ENCODE measurements at regions not wholly inside any gene's neighbourhood (a gene's known extent, or its start where the extent isn't known, plus 50 kb on each side); places are given as distances from the start of the nearest gene placed in this dataset.

- no TSS peak for BruUV-seq (replicated peaks)
- H3K4me1 ChIP-seq (replicated peaks in 1 of 2; ENCODE audit: control insufficient read depth in 2 of 2, insufficient read depth in 2 of 2, low read length in 2 of 2): no peaks in the 10 kb centered on the region
- no peaks in the 10 kb centered on the region for H4K20me1 ChIP-seq (replicated peaks; ENCODE audit: control insufficient read depth, insufficient read depth, low read length)
- no peaks in the 10 kb centered on the region for H3K27me3 ChIP-seq (ENCODE audit: control insufficient read depth in 2 of 2, insufficient read depth in 2 of 2, low read length in 2 of 2)
- H3K9me3 ChIP-seq (replicated peaks; ENCODE audit: control insufficient read depth, insufficient read depth, low read depth, low read length): no peaks in the 10 kb centered on the region
- no peaks in the 10 kb centered on the region for H3K79me2 ChIP-seq (ENCODE audit: control insufficient read depth, insufficient read depth, low read length)
- ChIA-PET CTCF (ENCODE audit: low intra/inter-chr PET ratio) (no interaction called here), POLR2A (no interaction called here)
- no peaks in the 10 kb centered on the region for H3K36me3 ChIP-seq (ENCODE audit: control insufficient read depth, insufficient read depth, low read length)
- no peaks in the 10 kb centered on the region for H3K9me1 ChIP-seq (ENCODE audit: control insufficient read depth, insufficient read depth, low read length)
- intact Hi-C loops (cut with micrococcal nuclease): no loop called here
- no peak for FAIRE-seq
- no peak for ATAC-seq
- H3K9ac ChIP-seq (ENCODE audit: insufficient read depth in 1 of 2, low read depth in 2 of 2, low read length in 2 of 2): no peak overlapping the region
- 10% methylated on average over 7 of the region's 11 CpGs for WGBS (ENCODE audit: insufficient coverage, low coverage, missing lambda C conversion rate)
- no peak for DNase-seq (ENCODE audit: extremely low read depth in 1 of 4, low spot score in 3 of 4)
- H3K27ac ChIP-seq (ENCODE audit: extremely low read depth, low read depth, low read length): no peak overlapping the region
- no peak overlapping the region for H2AFZ ChIP-seq (ENCODE audit: low read depth, low read length)
- no peak overlapping the region for H3K4me3 ChIP-seq
- H3K4me2 ChIP-seq (ENCODE audit: insufficient read depth, low read length): no peak overlapping the region
- in situ Hi-C loops (cut with MboI): no loop called here
- TF ChIP-seq ZBTB5 (IDR thresholded peaks at IDR 0.05) (no peak), TFAP4 (CRISPR knock-in tag; IDR thresholded peaks at IDR 0.05; ENCODE audit: borderline replicate concordance) (no peak), ZFP91 (CRISPR knock-in tag; IDR thresholded peaks at IDR 0.05) (no peak), ILK (tag; IDR thresholded peaks at IDR 0.05; ENCODE audit: borderline replicate concordance, low read depth) (no peak), NEUROD1 (IDR thresholded peaks at IDR 0.05; ENCODE audit: borderline replicate concordance, low read depth, low read length, partially characterized antibody) (no peak), GTF2E2 (tag; IDR thresholded peaks at IDR 0.05) (no peak), MTA2 (IDR thresholded peaks at IDR 0.05; ENCODE audit: low read depth) (no peak), CCAR2 (IDR thresholded peaks at IDR 0.05; ENCODE audit: low read depth, low read length) (no peak), E2F5 (CRISPR knock-in tag; IDR thresholded peaks at IDR 0.05) (no peak), GTF2F1 (IDR thresholded peaks at IDR 0.05; ENCODE audit: low read depth, low read length) (no peak), NR3C1 (CRISPR knock-in tag; IDR thresholded peaks at IDR 0.05) (no peak), TBL1XR1 (IDR thresholded peaks at IDR 0.05; ENCODE audit: low read length in 2 of 2) (no peak), STAG1 (CRISPR knock-in tag; IDR thresholded peaks at IDR 0.05; ENCODE audit: borderline replicate concordance) (no peak), ZBTB7A (IDR thresholded peaks at IDR 0.05; ENCODE audit: borderline replicate concordance, control insufficient read depth, low read depth, low read length) (no peak), ZNF316 (IDR thresholded peaks at IDR 0.05) (no peak), TEAD4 (IDR thresholded peaks at IDR 0.05; ENCODE audit: low read length) (no peak), TEAD4 (CRISPR knock-in tag; IDR thresholded peaks at IDR 0.05; ENCODE audit: borderline replicate concordance) (no peak)
These were observed 1016.6 kb upstream of the CADM2 start for GRCh38 chr3:83941990-83942745.

Measured in K562 (cell line).